Fibroblast of the conjunctiva (primary cell): ENCODE measurements at regions not wholly inside any gene's neighbourhood (a gene's known extent, or its start where the extent isn't known, plus 50 kb on each side); places are given as distances from the start of the nearest gene placed in this dataset.
A peak's percentile ranks its signal among the peaks of the same experiment; 100 is the strongest.

Experiments
- DNase-seq: peaks from one replicate; pipeline ENCODE4 v3.0.0-alpha.2; 2010; ENCODE audit warnings: low read depth

DNA sequence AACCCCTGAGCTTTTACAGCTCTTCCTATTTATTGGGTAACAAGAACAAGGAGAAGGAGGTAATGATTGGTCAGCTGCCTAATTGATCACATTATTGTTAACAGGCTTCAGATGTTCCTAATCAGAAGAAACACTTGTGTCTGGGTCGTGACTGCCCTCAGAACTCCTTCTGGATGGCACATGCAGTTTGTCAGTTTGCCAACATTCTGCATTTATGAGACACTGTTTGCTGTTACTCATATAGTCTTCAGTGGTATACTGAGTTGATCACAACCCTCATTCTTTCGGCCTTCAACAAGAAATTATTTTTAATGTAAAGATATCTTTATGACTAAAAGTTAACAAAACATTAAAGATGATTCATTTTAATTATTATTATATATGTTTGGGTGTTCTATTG, 95.7 kb upstream of the DOCK10 start:
- no peak for DNase-seq

DNA sequence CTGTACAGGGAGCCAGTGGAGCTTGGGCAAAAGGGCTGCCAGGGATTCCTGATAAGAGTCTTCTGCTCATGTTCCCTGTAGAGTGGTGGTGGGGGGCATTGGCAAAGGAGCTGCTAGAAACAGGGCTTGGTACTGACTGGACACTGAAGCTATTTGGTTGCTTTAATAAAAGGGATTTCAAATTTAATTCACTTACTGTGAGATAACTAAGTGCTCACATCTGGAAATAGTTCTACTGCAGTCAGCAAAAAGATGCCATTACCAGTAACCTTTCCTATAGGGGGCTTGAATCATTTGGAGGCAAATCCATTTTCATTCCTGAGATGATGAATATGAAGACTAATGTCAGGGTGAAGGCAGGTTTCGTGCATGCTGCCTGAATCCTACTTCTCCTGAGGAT, 94.3 kb upstream of the DOCK10 start:
- no peak for DNase-seq

- DNase-seq = no peak
Observed at GRCh38 chr2:225131898-225132297, 89.6 kb upstream of the DOCK10 start.

DNA sequence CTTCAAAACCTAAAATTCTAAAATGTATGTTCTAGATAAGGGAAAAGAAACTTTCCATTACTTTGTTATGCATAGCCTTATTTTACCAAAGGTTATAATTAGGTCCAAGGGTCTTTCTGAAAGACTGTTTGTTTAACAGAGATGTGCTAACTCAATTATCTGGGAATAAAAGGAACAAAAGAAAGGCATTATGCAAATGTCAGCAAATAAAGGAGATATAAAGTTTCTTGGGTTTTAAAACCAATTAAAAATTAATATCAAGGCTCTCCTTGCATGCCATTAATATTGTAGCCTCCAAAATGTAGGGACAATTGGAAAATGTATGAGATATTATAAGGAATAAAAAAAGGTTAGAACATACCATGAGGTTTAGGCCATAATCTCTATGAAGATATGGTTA, 87.8 kb upstream of the DOCK10 start:
- DNase-seq = no peak

DNA sequence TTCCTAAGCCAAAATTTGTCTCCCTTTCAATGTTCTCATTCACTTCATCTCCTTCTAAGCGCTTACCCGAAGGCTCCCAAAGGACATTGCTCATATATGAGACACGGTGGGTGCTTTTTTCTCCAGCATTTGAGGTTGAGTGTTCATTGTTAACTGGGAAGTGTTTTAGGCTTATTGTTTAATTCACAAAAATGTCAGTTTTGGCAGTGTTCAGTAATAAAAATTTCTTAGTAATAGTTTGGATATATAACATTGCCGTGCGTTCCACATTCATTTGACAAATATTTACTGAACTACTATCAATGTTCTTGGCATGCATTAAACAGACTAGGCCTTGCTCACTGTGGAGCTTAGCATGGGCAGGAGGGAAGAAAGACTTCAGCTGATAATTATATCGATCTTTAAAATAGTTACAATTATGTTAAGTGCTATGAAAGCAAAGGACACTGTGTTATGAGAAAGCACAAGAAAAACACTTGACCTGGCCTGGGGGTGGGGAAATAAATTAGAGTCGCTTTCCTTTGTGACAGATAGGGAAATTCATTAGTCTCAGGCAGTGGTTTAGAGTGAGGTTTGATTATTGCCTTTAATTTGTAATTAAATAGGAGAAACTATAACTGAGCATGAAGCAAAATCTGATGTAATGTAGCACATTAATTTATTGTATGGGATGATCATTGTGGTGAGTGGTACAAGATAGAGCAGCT, 82.2 kb upstream of the DOCK10 start:
- no peak for DNase-seq

GRCh38 chr2:225122583-225123486, 80.6 kb upstream of the DOCK10 start:
- DNase-seq = peak; percentile 17

- no peak for DNase-seq
Observed at GRCh38 chr2:225122007-225122406, 79.7 kb upstream of the DOCK10 start.

DNA sequence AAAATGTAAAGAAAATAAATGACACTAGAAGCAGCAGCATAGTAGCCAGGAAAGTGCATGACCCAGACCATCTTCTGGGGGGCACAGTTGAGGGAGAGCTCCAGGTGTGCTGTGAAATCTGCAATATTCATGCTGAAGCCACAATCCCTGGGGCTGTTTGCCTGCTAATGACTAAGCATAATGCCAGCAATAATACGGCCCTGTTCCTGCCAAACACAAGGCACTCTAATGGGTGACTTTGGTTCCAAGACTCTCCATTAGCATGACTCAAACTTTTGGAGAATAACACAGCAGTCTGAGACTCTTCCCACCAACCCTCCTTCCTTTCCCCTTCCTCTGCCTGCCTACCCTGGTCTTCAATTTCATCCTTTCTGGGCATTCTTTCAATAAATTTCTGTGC, 77.9 kb upstream of the DOCK10 start:
- DNase-seq = no peak

DNA sequence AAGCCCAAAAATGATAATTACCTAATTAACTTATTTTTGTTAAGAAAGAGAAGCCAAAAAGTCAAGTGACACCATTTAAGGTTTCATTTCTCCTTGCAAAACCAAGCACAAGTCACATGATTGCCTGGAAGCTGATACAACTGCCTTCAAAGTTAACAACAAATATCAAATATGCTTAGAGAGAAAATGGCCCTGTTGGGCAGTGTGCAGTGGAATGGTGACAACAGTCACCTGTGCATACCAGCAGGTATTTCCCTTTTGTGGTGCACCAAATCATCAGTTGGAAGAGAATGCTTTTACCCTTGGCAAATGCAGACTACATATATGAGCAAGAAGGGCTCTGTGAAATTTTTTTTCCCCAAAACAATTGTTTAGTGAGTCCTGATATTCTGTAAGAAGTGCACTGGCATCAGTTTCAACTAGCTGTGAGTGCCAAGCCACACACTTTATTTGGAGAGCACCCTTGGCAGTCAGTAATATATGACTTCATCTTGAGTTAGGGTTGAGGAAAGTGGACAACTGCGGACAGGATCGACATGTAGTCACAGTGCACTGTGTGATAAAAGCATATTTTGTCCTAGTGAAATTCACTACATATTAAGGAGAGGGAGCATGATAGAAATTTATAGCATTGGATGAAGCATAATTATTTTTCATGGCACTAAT, 74.9 kb upstream of the DOCK10 start:
- DNase-seq = no peak

GRCh38 chr2:225114786-225115323, 72.6 kb upstream of the DOCK10 start:
- DNase-seq = no peak

DNA sequence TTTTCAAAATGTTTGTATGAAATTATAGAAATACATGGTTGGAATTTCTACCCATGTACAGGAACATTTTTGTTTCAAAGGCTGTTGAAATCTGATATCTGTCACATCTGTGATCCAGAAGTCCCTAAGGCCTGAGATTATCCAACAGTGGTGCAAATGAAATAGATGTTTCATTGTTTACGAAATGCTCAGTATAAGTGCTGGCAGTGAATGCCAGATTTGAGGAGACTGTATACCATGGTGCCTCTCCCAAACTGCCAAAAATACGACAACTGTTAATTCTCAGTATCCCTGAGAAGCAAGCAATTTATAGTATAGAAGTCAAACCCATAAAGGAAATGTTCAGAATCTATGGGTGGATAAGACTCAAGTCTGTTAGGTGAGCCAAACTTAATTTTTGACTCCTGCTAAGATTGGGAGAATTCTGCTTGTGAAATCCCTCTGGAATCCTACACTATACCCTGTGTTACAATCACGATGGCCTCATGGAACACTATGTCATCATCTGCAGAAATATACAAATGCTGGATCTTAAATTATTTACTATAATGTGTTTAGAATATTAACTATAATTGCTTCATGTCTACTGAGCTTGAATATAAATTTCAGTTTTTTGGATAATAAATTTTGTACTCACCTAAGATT, 71.2 kb upstream of the DOCK10 start:
- no peak for DNase-seq

DNA sequence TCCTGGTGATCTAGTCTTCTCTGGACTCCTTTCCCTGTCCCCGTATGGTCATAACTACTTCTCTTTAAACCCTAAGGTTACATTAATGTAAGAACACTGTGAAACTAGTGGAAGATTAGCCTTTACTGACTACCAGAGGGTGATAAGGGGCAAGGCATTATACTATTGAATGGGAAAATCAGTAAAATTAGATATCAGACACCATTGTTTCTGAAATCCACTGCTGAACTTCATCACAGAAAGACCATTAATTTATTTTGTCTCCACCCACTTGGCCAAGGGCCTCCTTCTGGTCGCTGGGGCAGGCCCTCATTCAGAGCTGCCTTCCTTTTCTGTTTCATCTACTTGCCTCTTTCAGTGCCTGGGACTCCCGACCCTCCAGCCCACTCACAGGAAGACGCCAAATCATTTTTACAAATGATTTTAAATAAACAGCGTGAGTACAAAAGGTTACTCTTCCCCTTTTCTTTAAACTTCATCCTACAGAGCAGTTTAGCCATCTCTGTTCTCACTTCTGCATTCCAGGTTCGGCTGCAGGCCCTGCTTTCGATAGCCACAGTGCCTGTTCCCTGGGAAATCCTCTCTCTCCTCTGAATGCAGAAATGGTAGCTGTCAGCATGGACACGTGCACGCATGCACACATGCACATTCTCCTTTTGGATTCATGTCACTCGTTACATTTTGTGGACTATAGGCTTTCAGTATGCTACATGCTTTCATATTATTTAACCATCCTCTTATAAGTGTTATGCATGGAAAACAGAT, 70.3 kb upstream of the DOCK10 start:
- DNase-seq = no peak

GRCh38 chr2:225108805-225109204, 66.5 kb upstream of the DOCK10 start:
- DNase-seq = no peak

GRCh38 chr2:225104971-225105370, 62.7 kb upstream of the DOCK10 start:
- DNase-seq = no peak

DNA sequence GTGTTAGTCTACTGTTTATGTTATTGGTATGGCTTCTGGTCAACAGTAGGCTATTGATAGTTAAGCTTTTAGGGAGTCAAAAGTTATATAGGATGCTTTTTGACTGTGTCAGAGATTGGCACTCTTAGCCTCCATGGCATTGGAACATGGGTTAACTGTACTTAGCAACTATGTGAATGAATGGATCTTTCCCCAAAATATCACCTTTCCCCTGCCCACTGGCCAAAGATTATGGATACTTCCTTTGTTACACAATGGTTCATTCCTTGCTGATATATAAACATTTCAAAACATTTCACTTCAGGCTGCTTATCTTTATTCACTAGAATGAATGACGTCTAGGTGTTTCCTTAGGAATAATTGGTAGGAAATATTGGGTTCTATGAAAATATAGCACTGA, 62.1 kb upstream of the DOCK10 start:
- DNase-seq = no peak

DNA sequence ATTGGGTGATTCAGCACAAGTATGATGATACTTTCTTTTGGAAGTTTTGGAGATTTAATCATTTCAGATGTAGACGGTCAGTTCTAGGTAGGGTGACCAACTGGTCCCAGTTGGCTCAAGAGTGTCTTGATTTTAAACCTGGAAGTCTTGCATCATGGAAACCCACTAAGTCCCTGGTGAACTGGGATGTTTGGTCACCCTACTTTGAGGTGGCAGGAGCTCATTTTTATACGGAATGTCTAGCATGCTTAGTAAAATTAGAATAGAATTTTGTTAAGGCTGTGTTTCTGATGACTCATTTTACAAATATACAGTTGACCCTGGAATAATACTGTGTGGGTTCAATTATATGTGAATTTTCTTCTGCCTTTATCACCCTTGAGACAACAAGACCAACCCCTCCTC, 61.5 kb upstream of the DOCK10 start:
- DNase-seq = no peak

- peak; percentile 72 for DNase-seq
Observed at GRCh38 chr2:225100856-225101294, 58.6 kb upstream of the DOCK10 start.

- DNase-seq = no peak
Observed at GRCh38 chr2:225100269-225100668, 58.0 kb upstream of the DOCK10 start.

DNA sequence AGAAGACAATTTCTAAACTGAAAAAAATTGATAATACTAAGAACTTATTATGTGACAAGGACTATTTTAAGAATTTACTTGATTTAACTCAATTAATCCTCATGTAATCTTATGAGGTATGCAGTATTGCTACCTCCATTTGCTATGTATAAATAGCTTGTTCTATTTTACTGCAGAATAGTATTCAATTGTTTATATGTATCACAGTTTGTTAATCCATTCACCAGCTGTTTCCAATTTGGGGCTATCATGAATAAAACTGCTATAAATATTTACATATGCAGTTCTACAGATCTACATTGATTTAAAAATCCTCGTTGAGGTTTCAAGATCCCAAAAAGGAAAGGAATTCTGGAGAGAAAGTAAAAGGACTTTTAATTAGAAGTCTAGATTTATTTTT, 54.8 kb upstream of the DOCK10 start:
- DNase-seq = peak; percentile 36
